ENCODE measurements at regions not wholly inside any gene's neighbourhood (a gene's known extent, or its start where the extent isn't known, plus 50 kb on each side); places are given as distances from the start of the nearest gene placed in this dataset.

DNA sequence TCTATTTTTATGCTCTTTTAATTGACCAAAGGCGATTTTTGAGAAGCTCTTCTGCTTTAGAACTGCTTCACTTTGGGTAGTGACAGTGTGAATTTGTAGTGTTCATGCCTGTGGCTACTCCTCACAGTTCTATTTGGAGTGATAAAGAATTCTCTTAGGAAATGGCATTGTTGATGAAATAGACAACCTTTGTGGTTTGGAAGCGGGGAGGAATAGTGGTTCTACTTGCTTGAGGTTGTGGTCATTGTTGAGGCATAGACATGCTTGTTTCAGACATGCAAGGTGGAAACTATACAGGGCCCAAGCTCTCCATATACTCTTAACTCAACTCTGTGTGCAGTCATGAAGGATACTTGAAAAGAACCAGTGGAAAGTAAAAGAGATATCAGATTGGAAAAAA, 481.1 kb upstream of the NEGR1 start:
- TF ChIP-seq GATA3 (IDR thresholded peaks at IDR 0.05; ENCODE audit: low read depth, low read length) (no peak), GATA2 (IDR thresholded peaks at IDR 0.05; ENCODE audit: low read depth, low read length) (no peak)

Measured in SH-SY5Y (cell line).